Neural progenitor cell (in vitro differentiated cells): ENCODE measurements at regions not wholly inside any gene's neighbourhood (a gene's known extent, or its start where the extent isn't known, plus 50 kb on each side); places are given as distances from the start of the nearest gene placed in this dataset.
"Not testable (repeated sequence)": the region's sequence is repeated elsewhere in the genome, so short reads cannot be mapped to it uniquely, and the experiment has no call there.

Source experiments
- DNase-seq: peaks from one replicate; pipeline ENCODE4 v3.0.0-alpha.2; 2016; ENCODE audit warnings: low spot score
- H2AFZ ChIP-seq: fragments of 200-600 bp; sonication (generic); replicated peaks from 2 replicates; pipeline ENCODE4 v1.6.1; 2016; ENCODE audit warnings: antibody characterized with exemption
- H3F3A ChIP-seq: fragments of 200-600 bp; sonication (generic); 2 replicates; pipeline ENCODE4 v1.6.1; 2016; ENCODE audit warnings: antibody characterized with exemption, low read depth
- H3K27ac ChIP-seq: fragments of 200-600 bp; sonication (generic); 2 replicates; pipeline ENCODE4 v1.5.1; 2016; ENCODE audit warnings: mild to moderate bottlenecking
- H3K27me3 ChIP-seq: fragments of 200-600 bp; sonication (generic); 2 replicates; pipeline ENCODE4 v1.6.1; 2016; ENCODE audit warnings: mild to moderate bottlenecking, moderate library complexity
- H3K36me3 ChIP-seq: fragments of 200-600 bp; sonication (generic); 2 replicates; pipeline ENCODE4 v1.5.1; 2016
- H3K4me1 ChIP-seq: fragments of 200-600 bp; sonication (generic); 2 replicates; pipeline ENCODE4 v1.6.1; 2016; ENCODE audit warnings: mixed run types
- H3K4me2 ChIP-seq: fragments of 200-600 bp; sonication (generic); 2 replicates; pipeline ENCODE4 v1.6.1; 2016
- H3K4me3 ChIP-seq: fragments of 200-600 bp; sonication (generic); 2 replicates; pipeline ENCODE4 v1.5.1; 2016
- H3K79me2 ChIP-seq: fragments of 200-600 bp; sonication (generic); 2 replicates; pipeline ENCODE4 v1.6.1; 2016; ENCODE audit warnings: low read depth
- H3K9ac ChIP-seq: fragments of 200-600 bp; sonication (generic); 2 replicates; pipeline ENCODE4 v1.6.1; 2016
- H3K9me3 ChIP-seq: fragments of 200-600 bp; sonication (generic); 2 replicates; pipeline ENCODE4 v1.5.1; 2016; ENCODE audit warnings: low read depth
- H4K20me1 ChIP-seq: fragments of 200-600 bp; sonication (generic); 2 replicates; pipeline ENCODE4 v1.6.1; 2016; ENCODE audit warnings: low read depth
- H3K27ac Mint-ChIP-seq: 3 replicates; pipeline ENCODE4 v1.8.0; 2021; ENCODE audit warnings: mixed read lengths
- H3K27me3 Mint-ChIP-seq: 2 replicates; pipeline ENCODE4 v1.8.0; 2022; ENCODE audit warnings: low read depth, mild to moderate bottlenecking, inconsistent platforms, moderate library complexity, mixed read lengths; ENCODE audit not compliant: insufficient read depth
- H3K36me3 Mint-ChIP-seq: 3 replicates; pipeline ENCODE4 v1.8.0; 2021; ENCODE audit warnings: mixed read lengths
- H3K4me1 Mint-ChIP-seq: 3 replicates; pipeline ENCODE4 v1.8.0; 2021; ENCODE audit warnings: mixed read lengths
- H3K4me3 Mint-ChIP-seq: 3 replicates; pipeline ENCODE4 v1.8.0; 2021; ENCODE audit warnings: mild to moderate bottlenecking, moderate library complexity, mixed read lengths
- H3K9me3 Mint-ChIP-seq: 3 replicates; pipeline ENCODE4 v1.8.0; 2020; ENCODE audit warnings: mixed read lengths
- CTCF ChIP-seq: fragments of 200-600 bp; sonication (generic); IDR thresholded peaks from 2 replicates; pipeline ENCODE4 v1.5.1; 2017; ENCODE audit warnings: antibody characterized with exemption, mild to moderate bottlenecking
- EZH2 ChIP-seq: fragments of 200-600 bp; sonication (generic); IDR thresholded peaks from 2 replicates; pipeline ENCODE4 v1.6.1; 2017; ENCODE audit warnings: antibody characterized with exemption, mild to moderate bottlenecking, moderate library complexity
- EZH2phosphoT487 ChIP-seq: fragments of 200-600 bp; sonication (generic); IDR thresholded peaks from 2 replicates; pipeline ENCODE4 v1.6.1; 2017; ENCODE audit warnings: antibody characterized with exemption

- H3K27me3 Mint-ChIP-seq = peaks cover 6% of the 10 kb centered on the region
- H3F3A ChIP-seq = no peaks in the 10 kb centered on the region
- H3K36me3 Mint-ChIP-seq = peaks cover 3% of the 10 kb centered on the region
- no peak overlapping the region for H3K4me2 ChIP-seq
- no peak overlapping the region for H3K9ac ChIP-seq
- H3K36me3 ChIP-seq = no peaks in the 10 kb centered on the region
- no peak overlapping the region for H2AFZ ChIP-seq
- no peak overlapping the region for H3K27ac ChIP-seq
- H3K4me1 ChIP-seq = no peaks in the 10 kb centered on the region
- peaks cover 29% of the 10 kb centered on the region for H3K9me3 Mint-ChIP-seq
- H3K4me3 ChIP-seq = no peak overlapping the region
- no peaks in the 10 kb centered on the region for H4K20me1 ChIP-seq
- no peak overlapping the region for H3K27ac Mint-ChIP-seq
- no peaks in the 10 kb centered on the region for H3K9me3 ChIP-seq
- H3K4me1 Mint-ChIP-seq = peaks cover 34% of the 10 kb centered on the region
- H3K4me3 Mint-ChIP-seq = no peak overlapping the region
- no peak for TF ChIP-seq CTCF
- TF ChIP-seq EZH2phosphoT487 = no peak
- no peak for TF ChIP-seq EZH2
- no peaks in the 10 kb centered on the region for H3K79me2 ChIP-seq
- DNase-seq = no peak
- no peaks in the 10 kb centered on the region for H3K27me3 ChIP-seq
Observed at GRCh38 chr18:10354241-10354811, 100.1 kb upstream of the APCDD1 start.

GRCh38 chr18:10354890-10355289 is 99.5 kb upstream of the APCDD1 start:
- no peak overlapping the region for H3K27ac Mint-ChIP-seq

DNA sequence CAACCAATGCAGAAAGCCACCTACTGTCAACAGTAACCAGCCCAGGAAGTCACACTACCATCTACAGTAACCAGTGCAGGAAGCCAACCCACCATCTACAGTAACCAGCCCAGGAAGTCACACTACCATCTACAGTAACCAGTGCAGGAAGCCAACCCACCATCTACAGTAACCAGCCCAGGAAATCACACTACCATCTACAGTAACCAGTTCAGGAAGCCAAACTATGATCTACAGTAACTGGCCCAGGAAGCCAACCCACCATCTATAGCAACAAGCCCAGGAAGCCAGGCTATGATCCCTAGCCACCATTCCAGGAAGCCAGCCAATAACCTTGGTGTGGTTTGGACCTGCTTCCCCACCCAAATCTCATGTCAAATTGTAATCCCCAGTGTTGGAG is 97.4 kb upstream of the APCDD1 start:
- H3K36me3 ChIP-seq, H3K4me3 Mint-ChIP-seq, H3K4me2 ChIP-seq, H3K27ac ChIP-seq, H3K27me3 ChIP-seq, H4K20me1 ChIP-seq, H3K9me3 ChIP-seq, H3K27me3 Mint-ChIP-seq, DNase-seq, H3K27ac Mint-ChIP-seq, H3K9ac ChIP-seq, H3F3A ChIP-seq, H2AFZ ChIP-seq, H3K4me1 ChIP-seq, H3K79me2 ChIP-seq, H3K4me3 ChIP-seq, H3K36me3 Mint-ChIP-seq: not testable (repeated sequence)
- peaks cover 14% of the 10 kb centered on the region for H3K4me1 Mint-ChIP-seq
- peaks cover 33% of the 10 kb centered on the region for H3K9me3 Mint-ChIP-seq

More at GRCh38 chr18:10354890-10355289, 99.5 kb upstream of the APCDD1 start:
- Mint-ChIP-seq H3K36me3 (peaks cover 3% of the 10 kb centered on the region), H3K9me3 (peaks cover 29% of the 10 kb centered on the region), H3K27me3 (peaks cover 3% of the 10 kb centered on the region), H3K4me1 (peaks cover 28% of the 10 kb centered on the region), H3K4me3 (no peak overlapping the region)
- Histone ChIP-seq H3K27ac (no peak overlapping the region), H4K20me1 (no peaks in the 10 kb centered on the region), H3K9ac (no peak overlapping the region), H3K4me1 (no peaks in the 10 kb centered on the region), H2AFZ (no peak overlapping the region), H3K4me2 (no peak overlapping the region), H3K9me3 (no peaks in the 10 kb centered on the region), H3K4me3 (no peak overlapping the region), H3F3A (no peaks in the 10 kb centered on the region), H3K79me2 (no peaks in the 10 kb centered on the region), H3K36me3 (no peaks in the 10 kb centered on the region), H3K27me3 (no peaks in the 10 kb centered on the region)
- TF ChIP-seq EZH2phosphoT487 (no peak), EZH2 (no peak), CTCF (no peak)
- DNase-seq = no peak

DNA sequence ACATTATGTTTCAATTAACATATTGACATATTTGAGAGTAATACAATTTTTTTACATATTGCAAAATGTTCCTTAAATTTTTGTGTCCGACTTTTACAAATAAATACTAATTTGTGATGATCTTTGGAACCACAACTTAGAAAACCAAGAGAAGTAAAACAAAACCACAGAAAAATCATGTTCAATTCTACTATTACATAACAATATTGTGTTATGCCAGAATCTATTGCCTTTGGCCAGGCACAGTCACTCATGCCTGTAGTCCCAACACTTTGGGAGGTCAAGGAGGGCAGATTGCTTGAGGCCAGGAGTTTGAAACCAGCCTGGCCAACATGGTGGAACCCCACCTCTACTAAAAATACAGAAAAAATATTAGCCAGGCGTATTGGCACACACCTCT is 92.8 kb upstream of the APCDD1 start:
- H3K36me3 Mint-ChIP-seq = peaks cover 10% of the 10 kb centered on the region
- H3K9me3 ChIP-seq = no peaks in the 10 kb centered on the region
- H3K4me3 ChIP-seq = no peak overlapping the region
- TF ChIP-seq CTCF (no peak), EZH2 (no peak), EZH2phosphoT487 (no peak)
- H3K79me2 ChIP-seq = no peaks in the 10 kb centered on the region
- H4K20me1 ChIP-seq = no peaks in the 10 kb centered on the region
- H3K4me2 ChIP-seq = no peak overlapping the region
- no peak overlapping the region for H2AFZ ChIP-seq
- H3K36me3 ChIP-seq = no peaks in the 10 kb centered on the region
- no peak overlapping the region for H3K27ac ChIP-seq
- DNase-seq = no peak
- peaks cover 5% of the 10 kb centered on the region for H3K27me3 Mint-ChIP-seq
- H3K27ac Mint-ChIP-seq = no peak overlapping the region
- peaks cover 43% of the 10 kb centered on the region for H3K9me3 Mint-ChIP-seq
- H3K27me3 ChIP-seq = no peaks in the 10 kb centered on the region
- no peak overlapping the region for H3K4me3 Mint-ChIP-seq
- no peak overlapping the region for H3K9ac ChIP-seq
- no peaks in the 10 kb centered on the region for H3K4me1 ChIP-seq
- no peaks in the 10 kb centered on the region for H3K4me1 Mint-ChIP-seq
- no peaks in the 10 kb centered on the region for H3F3A ChIP-seq
